RCC 7860 (cell line): ENCODE measurements at regions not wholly inside any gene's neighbourhood (a gene's known extent, or its start where the extent isn't known, plus 50 kb on each side); places are given as distances from the start of the nearest gene placed in this dataset.
"Not testable (repeated sequence)": the region's sequence is repeated elsewhere in the genome, so short reads cannot be mapped to it uniquely, and the experiment has no call there.

Source experiments
- DNase-seq: peaks from one replicate; pipeline ENCODE4 v3.0.0-alpha.2; 2015; ENCODE audit warnings: low spot score
- FAIRE-seq: peaks from 2 replicates; lab custom pipeline; 2012; peaks lifted over from hg19 to GRCh38; lab: Jason Lieb, UNC

GRCh38 chrX:138011468-138011867, 445.5 kb downstream of the ZIC3 start:
- DNase-seq (no peak), FAIRE-seq (no peak)

GRCh38 chrX:138014577-138014976, 448.6 kb downstream of the ZIC3 start:
- DNase-seq (no peak), FAIRE-seq (no peak)

- no peak for FAIRE-seq
- DNase-seq = no peak
These were observed 452.3 kb downstream of the ZIC3 start for GRCh38 chrX:138018145-138018799.

GRCh38 chrX:138020941-138021340, 455.0 kb downstream of the ZIC3 start:
- FAIRE-seq (no peak), DNase-seq (no peak)

GRCh38 chrX:138026211-138026610, 460.3 kb downstream of the ZIC3 start:
- FAIRE-seq (no peak), DNase-seq (peak; percentile 4)

- DNase-seq = no peak
- no peak for FAIRE-seq
These were observed 465.8 kb downstream of the ZIC3 start for GRCh38 chrX:138031715-138032114.

GRCh38 chrX:138034136-138034535, 468.2 kb downstream of the ZIC3 start:
- peak; percentile 30 for FAIRE-seq
- no peak for DNase-seq

- no peak for DNase-seq
- FAIRE-seq = no peak
These were observed 471.6 kb downstream of the ZIC3 start for GRCh38 chrX:138037548-138037947.

- FAIRE-seq (no peak), DNase-seq (no peak)
These were observed 492.0 kb downstream of the ZIC3 start for GRCh38 chrX:138057883-138058282.

GRCh38 chrX:138058931-138059330, 493.0 kb downstream of the ZIC3 start:
- no peak for DNase-seq

GRCh38 chrX:138067415-138067814, 501.5 kb downstream of the ZIC3 start:
- no peak for DNase-seq
- no peak for FAIRE-seq

More at GRCh38 chrX:138058931-138059330, 493.0 kb downstream of the ZIC3 start:
- FAIRE-seq = no peak

GRCh38 chrX:138073626-138074025, 507.7 kb downstream of the ZIC3 start:
- FAIRE-seq (no peak), DNase-seq (no peak)

GRCh38 chrX:138082251-138082650, 516.3 kb downstream of the ZIC3 start:
- no peak for DNase-seq
- no peak for FAIRE-seq

GRCh38 chrX:138082896-138083295, 517.0 kb downstream of the ZIC3 start:
- FAIRE-seq (no peak), DNase-seq (no peak)

- DNase-seq, FAIRE-seq: not testable (repeated sequence)
These were observed 545.0 kb downstream of the ZIC3 start for GRCh38 chrX:138110910-138111309.

- DNase-seq = no peak
- no peak for FAIRE-seq
These were observed 561.4 kb downstream of the ZIC3 start for GRCh38 chrX:138127314-138127713.

GRCh38 chrX:138128027-138128671, 562.2 kb downstream of the ZIC3 start:
- DNase-seq = no peak
- no peak for FAIRE-seq

- FAIRE-seq = no peak
These were observed 560.8 kb downstream of the FGF13 start for GRCh38 chrX:138150709-138151108.

GRCh38 chrX:138157850-138158249, 553.7 kb downstream of the FGF13 start:
- FAIRE-seq (no peak), DNase-seq (no peak)

More at GRCh38 chrX:138150709-138151108, 560.8 kb downstream of the FGF13 start:
- no peak for DNase-seq

GRCh38 chrX:138191998-138192397, 519.5 kb downstream of the FGF13 start:
- FAIRE-seq = no peak
- DNase-seq = no peak

- DNase-seq (no peak), FAIRE-seq (no peak)
These were observed 481.8 kb downstream of the FGF13 start for GRCh38 chrX:138229718-138230117.

GRCh38 chrX:138240266-138240665, 471.3 kb downstream of the FGF13 start:
- FAIRE-seq (no peak), DNase-seq (no peak)

- FAIRE-seq = no peak
- DNase-seq = no peak
These were observed 457.5 kb downstream of the FGF13 start for GRCh38 chrX:138254001-138254400.
